ENCODE measurements at regions not wholly inside any gene's neighbourhood (a gene's known extent, or its start where the extent isn't known, plus 50 kb on each side); places are given as distances from the start of the nearest gene placed in this dataset.

GRCh38 chr5:6818594-6819511 is 105.6 kb downstream of the TENT4A start:
- TF ChIP-seq SPI1 (IDR thresholded peaks at IDR 0.05; ENCODE audit: borderline replicate concordance, low read depth): no peak
- TF ChIP-seq GABPA (IDR thresholded peaks at IDR 0.05; ENCODE audit: low read depth): no peak
- no peak for TF ChIP-seq POLR2AphosphoS5 (IDR thresholded peaks at IDR 0.05; ENCODE audit: low read depth)
- no peak for TF ChIP-seq CTCF (IDR thresholded peaks at IDR 0.05; ENCODE audit: insufficient read depth, low read length)
- TF ChIP-seq REST (IDR thresholded peaks at IDR 0.05; ENCODE audit: insufficient replicate concordance, low read depth): no peak
- no peak for DNase-seq (ENCODE audit: low read depth in 1 of 2, low spot score in 1 of 2)
- no peak overlapping the region for H3K27ac ChIP-seq (replicated peaks)
- H3K4me3 ChIP-seq (replicated peaks; ENCODE audit: insufficient read depth, low read length): no peak overlapping the region
- H3K27me3 ChIP-seq (ENCODE audit: insufficient read depth, poor library complexity, severe bottlenecking): no peaks in the 10 kb centered on the region

GRCh38 chr5:6819521-6819920 is 106.3 kb downstream of the TENT4A start:
- DNase-seq (ENCODE audit: low read depth in 1 of 2, low spot score in 1 of 2): no peak

More at GRCh38 chr5:6819521-6819920, 106.3 kb downstream of the TENT4A start:
- TF ChIP-seq POLR2AphosphoS5 (IDR thresholded peaks at IDR 0.05; ENCODE audit: low read depth) (no peak), SPI1 (IDR thresholded peaks at IDR 0.05; ENCODE audit: borderline replicate concordance, low read depth) (no peak), GABPA (IDR thresholded peaks at IDR 0.05; ENCODE audit: low read depth) (no peak), CTCF (IDR thresholded peaks at IDR 0.05; ENCODE audit: insufficient read depth, low read length) (no peak), REST (IDR thresholded peaks at IDR 0.05; ENCODE audit: insufficient replicate concordance, low read depth) (no peak)
- Histone ChIP-seq H3K27ac (replicated peaks) (no peak overlapping the region), H3K4me3 (replicated peaks; ENCODE audit: insufficient read depth, low read length) (no peak overlapping the region), H3K27me3 (ENCODE audit: insufficient read depth, poor library complexity, severe bottlenecking) (no peaks in the 10 kb centered on the region)
